Forelimb muscle (tissue), 1 donor: ENCODE measurements at regions not wholly inside any gene's neighbourhood (a gene's known extent, or its start where the extent isn't known, plus 50 kb on each side); places are given as distances from the start of the nearest gene placed in this dataset.
"Not testable (repeated sequence)": the region's sequence is repeated elsewhere in the genome, so short reads cannot be mapped to it uniquely, and the experiment has no call there.

Experiments used
- DNase-seq: peaks from one replicate; pipeline ENCODE4 v3.0.0-alpha.2; 2013; ENCODE audit warnings: low read depth

DNA sequence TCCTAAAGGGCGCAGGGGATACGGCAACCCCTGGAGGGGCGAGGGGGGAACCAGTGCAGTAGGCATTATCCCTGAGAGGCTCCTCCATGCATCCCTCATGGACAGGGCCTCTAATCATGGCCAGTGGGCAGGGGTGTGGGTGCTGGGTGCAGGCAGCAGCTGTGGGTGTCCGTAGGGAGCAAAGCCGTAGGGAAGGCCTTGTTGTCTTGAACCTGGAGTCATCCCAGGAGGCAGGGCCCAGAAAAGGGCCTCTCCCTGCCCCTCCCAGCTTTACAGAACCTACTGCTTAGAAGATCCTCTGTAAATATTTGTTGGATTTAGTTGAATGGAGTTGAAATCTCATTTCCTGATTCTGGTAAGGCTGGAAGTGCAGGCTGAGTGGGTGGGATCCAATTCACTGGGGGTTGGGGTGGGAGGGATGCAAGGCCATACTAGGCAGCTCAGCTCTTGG, 207.0 kb upstream of the HAAO start:
- no peak for DNase-seq

DNA sequence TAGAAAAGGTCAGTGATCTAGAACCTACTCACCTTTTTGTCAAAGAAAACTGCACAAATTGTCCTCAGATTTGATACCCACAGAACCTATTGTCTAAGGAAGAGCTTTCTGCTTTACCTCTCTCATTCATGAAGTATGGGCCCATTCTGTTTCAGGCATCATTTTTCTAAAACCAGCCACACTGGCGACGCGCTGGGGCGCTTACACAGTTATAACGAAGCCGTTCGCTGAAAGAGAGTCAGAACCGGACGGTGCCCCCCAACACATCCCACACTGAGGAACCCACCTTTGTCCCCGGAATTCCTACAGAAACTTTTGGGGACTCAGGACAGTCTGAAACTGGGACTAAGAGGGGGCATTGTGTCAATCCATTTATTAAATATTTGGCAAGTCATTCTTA, 206.3 kb upstream of the HAAO start:
- no peak for DNase-seq

DNA sequence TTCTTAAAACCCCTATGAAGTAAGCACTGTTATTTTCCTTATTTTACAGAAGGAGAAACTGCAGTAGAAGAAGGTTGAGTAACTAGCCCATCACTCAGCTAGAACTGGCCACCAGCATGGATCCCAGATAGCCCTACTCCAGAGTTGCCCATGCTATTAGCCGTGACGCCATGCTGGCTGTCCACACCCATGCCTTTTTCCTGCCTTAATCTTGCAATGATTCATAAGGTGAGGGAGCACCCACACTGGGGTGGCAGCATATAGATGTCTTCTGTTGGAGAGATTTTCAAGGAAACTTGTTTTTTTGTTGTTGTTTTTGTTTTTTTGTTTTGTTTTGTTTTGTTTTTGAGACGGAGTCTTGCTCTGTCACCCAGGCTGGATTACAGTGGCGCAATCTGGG, 204.1 kb upstream of the HAAO start:
- no peak for DNase-seq

DNA sequence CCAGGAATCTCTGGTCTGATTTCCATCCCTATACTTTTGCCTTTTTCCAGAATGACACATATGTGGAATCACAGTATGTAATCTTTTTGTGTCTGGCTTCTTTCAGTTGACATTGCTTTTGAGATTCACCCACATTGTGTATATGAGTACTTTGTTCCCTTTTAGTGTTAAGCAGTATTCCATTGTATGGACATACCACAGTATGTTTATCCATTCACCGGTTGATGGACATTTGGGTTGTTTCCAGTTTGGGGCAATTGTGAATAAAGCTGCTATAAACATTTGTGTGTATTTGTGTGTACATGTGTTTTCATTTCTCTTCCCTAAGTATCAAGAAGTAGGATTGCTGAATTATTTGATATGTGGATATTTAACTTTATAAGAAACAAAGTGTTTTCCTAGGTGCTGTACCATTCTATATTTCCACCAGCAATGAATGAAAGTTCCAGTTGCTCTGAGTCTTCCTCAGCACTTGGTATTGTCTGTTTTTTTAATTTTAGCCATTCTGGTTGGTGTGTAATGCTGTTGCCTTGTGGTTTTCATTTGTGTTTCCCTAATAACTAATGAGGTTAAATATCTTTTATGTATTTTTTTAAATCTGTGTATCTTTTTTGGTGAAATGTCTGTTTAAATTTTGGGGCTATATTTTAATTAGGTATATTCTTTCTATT, 203.5 kb upstream of the HAAO start:
- no peak for DNase-seq

DNA sequence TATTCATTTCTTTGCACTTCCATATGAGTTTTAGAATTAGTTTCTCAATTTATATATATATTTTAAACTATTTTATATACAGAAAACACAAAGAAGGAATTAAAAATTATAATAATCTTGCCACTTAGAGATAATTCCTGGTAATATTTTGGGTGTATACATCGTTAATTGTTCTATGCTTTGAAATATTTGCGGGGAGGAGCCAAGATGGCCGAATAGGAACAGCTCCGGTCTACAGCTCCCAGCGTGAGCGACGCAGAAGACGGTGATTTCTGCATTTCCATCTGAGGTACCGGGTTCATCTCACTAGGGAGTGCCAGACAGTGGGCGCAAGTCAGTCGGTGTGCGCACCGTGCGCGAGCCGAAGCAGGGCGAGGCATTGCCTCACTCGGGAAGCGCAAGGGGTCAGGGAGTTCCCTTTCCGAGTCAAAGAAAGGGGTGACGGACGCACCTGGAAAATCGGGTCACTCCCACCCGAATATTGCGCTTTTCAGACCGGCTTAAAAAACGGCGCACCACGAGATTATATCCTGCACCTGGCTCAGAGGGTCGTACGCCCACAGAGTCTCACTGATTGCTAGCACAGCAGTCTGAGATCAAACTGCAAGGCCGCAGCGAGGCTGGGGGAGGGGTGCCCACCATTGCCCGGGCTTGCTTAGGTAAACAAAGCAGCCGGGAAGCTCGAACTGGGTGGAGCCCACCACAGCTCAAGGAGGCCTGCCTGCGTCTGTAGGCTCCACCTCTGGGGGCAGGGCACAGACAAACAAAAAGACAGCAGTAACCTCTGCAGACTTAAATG, 197.1 kb upstream of the HAAO start:
- DNase-seq = not testable (repeated sequence)

DNA sequence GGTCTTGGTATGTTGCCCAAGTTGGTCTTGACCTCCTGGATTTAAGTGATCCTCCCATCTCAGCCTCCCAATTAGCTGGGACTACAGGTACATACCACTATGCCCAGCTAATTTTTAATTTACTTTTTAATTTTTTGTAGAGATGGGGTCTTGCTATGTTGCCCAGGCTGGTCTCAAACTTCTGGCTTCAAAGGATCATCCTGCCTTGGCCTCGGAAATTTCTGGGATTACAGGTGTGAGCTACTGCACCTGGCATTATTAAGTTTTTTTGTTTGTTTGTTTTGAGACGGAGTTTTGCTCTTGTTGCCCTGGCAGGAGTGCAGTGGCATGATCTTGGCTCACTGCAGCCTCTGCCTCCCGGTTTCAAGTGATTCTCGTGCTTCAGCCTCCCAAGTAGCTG, 195.7 kb upstream of the HAAO start:
- not testable (repeated sequence) for DNase-seq

DNA sequence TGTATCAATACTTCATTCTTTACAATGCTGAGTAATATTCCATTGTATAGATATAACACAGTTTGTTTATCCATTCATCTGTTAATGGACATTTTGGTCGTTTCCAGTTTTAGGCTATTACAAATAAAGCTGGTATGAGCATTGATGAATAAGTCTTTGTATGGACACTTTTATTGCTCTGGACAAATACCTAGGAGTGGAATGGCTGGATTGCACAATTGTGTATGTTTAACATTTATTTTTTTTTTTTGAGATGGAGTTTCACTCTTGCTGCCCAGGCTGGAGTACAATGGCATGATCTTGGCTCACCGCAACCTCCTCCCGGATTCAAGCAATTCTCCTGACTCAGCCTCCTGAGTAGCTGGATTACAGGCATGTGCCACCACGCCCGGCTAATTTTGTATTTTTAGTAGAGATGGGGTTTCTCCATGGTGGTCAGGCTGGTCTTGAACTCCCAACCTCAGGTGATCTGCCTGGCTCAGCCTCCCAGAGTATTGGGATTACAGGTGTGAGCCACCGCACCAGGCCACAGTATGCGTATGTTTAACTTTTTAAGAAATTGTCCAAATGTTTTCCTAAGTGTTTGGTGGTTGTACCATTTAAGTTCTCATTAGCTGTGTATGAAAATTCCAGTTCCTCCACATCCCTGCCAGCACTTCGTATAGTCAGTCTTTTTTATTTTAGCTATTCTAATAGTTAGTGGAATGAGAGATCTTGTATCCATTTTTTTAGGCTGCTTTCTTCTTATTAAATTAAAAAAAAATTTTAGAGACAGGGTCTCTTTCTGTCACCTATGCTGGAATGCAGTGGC, 194.9 kb upstream of the HAAO start:
- DNase-seq = no peak

DNA sequence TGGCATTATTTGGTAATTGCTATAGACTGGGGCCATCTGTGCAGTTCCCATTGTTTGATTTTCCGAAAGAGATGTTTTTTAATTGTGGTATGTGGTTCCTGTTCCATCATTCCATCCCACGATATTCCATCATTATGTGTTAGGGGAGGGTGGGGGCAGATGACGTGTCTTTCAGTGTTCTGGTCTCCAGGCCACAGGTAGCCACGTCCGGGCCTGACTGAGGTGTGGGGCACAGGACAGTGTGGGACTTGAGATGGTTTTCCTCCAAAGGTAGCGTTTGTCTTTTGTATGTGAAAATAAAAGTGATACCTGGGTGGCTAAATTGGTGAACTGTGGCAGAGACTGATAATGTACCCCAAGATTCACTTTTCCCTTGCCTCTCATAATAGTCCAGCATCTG, 192.2 kb upstream of the HAAO start:
- DNase-seq = no peak

DNA sequence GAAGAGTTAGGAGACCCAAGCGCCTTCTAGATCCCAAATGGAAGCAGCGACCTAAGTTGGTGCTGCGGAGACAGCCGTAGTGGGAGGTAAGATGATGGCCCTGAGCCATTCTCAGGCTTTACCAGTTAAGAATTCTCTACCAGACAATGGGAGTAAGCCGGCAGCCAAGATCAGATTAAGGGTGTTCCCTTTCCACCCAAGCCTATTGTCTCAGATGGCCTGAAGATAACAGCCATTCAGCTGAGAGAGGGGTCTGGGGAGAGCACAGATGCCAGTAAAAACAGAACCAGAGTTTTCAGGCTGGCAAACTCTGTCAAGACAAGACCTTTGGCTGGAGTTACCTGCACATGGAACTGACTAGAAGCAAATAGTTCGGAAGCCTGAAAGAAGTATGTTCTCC, 191.7 kb upstream of the HAAO start:
- DNase-seq = no peak

DNA sequence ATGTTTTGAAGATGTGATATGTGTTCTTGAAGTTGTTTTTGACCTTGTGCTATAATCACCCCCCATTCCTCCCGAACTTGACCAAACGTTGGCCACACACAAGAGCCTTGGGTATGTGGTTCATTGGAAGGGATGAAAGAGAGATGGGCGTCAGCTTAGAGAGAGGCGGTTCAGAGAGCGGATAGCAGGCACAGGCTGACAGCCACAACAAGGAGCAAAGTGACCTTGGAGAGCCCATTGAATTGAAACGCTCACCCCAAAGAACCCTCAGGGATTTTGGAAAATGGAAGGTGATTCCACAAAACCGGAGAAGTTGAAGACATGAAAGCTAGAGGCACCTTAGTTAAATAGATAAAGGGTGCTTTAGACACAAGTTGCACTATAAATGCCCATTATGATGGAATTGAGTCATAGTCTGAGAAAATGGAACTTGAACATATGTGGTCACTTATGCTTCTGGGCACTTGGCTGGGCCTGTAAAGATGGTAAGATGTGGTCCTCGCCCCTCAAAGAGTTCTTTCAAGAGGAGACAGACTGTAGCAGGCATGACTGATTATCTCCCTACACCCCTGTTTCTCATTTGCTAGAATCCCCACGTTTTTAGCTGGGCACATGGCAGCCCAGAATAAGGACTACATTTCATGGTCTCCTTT, 188.5 kb upstream of the HAAO start:
- no peak for DNase-seq

DNA sequence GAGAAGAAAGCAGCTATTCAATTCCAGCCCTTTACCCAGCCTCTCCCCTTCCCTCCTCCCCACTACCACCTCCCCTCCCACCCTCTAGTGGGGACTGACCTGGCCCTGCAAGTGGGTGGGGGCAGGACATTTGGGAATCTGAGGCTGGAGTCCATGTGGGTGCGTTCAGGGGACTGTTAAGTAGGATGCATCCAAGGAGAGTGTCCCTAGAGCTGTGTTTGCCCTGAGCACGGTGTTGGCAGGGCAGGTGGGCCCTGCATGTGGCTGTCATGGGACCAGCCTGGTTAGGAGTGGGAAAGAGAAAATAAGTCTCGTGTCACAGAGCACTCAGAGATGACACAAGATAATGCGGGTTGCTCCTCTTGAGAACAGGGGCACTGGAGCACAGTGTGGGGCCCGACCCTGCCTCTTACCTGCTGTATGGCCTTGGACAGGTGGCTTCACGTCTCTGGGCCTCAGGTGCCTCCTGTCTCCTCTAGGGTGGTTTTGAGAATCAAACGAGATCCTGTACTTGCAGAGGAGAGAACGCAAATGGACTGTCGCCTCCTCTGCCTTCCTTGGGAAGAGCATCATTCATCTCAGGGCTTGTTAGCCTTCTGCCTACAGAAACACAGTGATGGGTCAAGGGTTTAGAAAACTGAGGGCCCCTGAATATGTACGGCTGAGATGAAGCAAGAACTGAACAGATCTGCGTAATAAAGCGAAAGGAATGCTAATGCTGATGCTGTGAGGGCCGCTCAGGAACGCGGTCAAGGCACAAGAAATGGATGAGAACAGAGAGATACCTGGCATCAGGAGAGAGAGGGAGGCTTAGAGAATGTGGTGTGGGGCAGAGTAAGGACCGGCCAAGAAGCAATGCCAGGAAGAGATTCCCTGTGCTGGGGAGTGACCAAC, 187.7 kb upstream of the HAAO start:
- no peak for DNase-seq

DNA sequence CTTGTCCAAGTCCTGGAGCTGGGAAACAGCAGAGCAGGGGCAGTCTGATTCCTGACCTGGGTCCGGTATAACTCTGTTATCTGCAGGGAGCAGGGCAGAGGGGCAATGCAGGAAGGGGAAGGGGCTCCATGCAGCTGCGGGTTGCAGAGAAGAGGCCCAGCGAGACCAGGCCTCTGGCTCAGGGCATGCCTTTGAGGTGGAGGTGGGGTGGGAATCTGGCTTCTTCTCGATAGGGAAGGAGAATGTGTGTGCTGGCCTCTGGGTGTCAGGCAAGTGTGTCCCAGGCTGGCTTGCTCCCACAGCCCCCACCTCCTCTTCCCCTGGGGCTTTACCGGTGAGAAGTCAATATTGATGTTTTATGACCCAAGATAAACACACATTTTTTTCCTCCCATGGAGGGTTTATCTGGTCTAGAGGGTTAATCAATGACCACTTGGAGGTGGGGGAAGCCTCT, 187.1 kb upstream of the HAAO start:
- no peak for DNase-seq

DNA sequence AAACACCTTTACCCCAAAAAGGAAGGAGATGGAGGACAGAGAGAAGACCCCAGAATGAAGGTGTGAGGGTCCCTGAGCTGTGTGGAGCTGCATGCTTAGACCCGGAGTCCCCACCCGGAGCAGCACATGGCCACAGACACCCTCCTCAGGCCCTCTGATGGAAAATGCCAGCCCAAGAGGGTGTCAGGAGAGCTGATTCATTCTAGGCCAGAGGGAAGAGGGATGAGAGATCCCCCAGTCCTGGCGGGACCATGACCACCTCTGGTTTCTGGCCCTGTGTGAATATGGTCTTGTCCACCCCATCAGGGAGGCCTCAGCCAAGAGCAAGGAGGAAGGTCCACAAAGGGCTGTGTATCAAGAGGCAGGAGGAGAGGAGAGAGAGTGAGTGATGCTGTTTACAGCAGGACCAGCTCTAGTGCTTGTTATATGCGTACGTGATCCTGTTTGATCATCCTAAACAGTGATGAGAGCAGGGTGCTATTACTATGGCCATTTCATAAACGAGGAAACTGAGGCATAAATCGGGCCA, 186.6 kb upstream of the HAAO start:
- DNase-seq = no peak

DNA sequence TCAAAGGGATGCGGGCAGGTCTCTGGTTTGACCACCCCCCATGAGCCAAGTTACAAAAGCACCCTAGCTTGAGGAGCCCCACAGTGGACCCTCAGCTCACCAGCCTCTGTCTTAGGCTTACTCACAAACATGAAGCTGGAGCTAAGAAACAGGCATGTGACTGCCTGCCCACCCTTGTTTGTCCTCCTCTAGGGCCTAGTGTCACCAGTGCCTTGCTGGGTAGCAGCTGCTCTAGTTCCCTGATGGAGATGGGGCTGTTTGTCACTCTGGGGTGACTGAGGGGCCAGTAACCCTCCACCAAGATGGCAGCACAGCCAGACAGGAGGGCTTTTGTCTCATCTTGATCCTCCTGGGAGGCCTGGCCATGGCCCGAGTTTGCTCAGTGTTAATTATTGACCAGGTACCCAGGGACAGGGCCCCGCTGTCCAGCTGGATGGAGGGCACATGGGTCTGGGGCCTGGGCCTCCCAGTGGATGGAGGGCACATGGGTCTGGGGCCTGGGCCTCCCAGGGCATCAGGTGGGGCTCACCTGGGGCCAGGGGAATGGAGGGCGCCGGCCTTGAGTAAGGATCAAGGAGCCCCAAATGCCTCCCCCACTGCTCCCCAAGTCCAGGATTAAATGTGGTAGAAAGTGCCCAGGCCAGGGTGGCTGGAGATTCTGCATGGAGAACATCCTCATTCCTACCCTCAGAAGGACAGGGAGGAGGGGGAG, 185.9 kb upstream of the HAAO start:
- no peak for DNase-seq

DNA sequence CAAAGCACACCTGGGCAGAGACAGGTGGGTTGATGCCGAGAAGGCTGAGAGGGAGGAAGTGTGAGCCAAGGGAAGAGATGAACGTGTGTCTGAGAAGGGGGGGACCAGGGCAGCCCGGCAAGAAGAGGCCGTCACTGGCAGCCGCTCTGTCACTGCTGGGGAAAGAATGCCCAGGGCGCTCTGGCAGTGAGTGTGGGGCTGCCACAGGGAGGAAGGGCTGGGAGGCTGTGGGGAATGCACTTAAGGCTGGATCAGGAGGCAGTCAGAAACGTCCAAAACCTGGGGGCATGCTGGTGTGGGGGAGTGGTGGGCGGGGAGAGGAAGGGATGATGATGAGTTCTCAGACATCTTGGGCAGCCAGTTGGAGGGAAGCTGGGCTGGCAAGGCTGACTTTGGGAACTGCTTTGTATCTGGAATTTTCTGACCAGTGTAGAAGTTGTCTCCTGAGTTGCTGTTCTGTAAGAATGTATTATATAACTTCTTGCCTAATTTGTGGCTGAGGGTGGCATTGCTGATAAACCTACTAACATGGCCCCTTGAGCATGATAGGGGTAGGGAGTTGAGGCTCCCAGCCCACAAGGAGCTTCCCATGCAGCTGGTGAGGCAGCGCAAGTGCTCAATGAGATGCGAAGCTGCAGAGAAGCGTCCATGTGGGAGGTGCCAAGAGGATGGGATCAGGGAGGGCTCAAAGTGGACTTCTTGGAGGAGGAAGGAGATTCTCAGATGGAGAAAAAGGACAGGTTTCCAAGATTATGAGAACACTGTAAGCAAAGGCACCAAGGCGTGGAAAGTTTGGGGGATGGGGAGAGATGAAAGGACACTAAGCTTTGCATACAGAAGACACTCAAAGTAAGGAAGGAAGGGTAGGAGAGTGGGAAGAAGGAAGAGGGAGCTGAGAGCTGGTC, 185.1 kb upstream of the HAAO start:
- no peak for DNase-seq

DNA sequence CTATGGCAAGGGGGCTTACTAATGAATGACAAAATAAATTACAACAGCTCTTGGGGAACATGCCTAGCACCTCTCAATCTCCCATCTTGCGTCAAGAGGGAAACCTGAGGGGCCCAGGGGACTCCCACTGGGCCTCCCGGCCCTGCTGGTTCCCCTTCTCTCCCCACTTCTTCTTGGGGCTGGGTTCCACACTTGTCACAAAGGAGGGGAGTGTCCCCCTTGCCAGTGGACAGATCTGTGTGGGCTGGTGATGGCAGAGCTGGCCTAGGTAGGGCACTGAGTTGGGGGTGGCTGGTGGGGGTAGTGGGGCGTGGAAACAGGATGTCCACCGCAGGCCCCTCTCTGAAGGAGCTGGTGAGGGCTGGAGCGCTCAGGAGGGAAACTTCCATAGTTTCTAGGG, 184.0 kb upstream of the HAAO start:
- DNase-seq = no peak

DNA sequence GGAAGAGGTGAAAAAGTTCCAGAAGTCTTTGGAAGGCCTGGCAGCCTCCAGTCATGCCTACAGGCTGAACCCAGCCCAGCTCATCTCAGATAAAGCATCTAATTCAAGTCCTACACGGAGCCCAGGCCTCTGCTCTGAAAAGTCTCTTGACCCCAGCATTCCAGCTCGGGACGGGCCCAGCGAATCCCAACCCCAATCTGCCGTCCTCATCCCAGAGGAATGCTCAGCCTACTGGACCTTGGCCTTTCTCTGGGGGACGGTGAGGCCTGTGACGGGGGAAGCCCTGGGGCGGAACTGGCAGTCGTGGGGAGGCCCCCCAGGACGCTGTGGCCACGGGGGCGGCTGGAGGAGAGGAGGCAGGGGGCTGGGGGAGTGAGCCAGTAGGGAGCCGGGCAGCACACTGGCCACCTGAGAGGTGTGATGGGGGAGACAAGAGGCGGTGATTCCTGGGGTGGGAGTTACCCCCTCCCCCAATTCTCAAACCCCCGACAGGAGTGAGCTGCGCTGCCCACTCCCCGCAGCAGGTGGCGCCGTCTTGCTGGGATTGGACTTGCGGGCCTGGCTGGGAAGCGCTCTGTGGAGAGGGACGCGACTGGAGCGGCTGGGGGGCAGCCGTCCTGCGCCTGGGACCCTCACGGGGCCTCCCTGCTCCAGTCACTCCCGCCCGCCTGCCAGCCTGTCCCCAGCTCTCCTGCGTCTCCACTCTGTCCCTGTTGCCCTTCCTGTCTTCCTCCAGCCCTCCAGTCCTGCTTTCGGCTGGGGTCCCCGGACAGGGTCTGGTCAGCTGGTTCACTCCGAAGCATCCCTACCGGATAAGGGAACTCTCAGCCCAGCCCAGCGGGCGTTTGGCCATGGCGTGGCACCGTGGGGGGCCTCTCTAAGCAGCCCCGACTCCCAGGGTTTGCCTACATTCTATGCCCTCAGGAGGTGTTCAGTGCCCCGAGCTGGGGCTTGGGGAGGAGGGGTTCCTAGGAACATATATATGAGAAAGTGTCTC, 182.6 kb upstream of the HAAO start:
- DNase-seq = no peak
